DMS153 treated with DMSO at 0.1 percent for 48 hours (cell line): ENCODE measurements at regions not wholly inside any gene's neighbourhood (a gene's known extent, or its start where the extent isn't known, plus 50 kb on each side); places are given as distances from the start of the nearest gene placed in this dataset.

Experiments
- DNase-seq: peaks from one replicate; lab custom pipeline; 2025; ENCODE audit not compliant: unreplicated experiment; lab: John Stamatoyannopoulos, UW

- DNase-seq: no peak
Observed at GRCh38 chr13:32905063-32905863, 111.0 kb upstream of the KL start.

DNA sequence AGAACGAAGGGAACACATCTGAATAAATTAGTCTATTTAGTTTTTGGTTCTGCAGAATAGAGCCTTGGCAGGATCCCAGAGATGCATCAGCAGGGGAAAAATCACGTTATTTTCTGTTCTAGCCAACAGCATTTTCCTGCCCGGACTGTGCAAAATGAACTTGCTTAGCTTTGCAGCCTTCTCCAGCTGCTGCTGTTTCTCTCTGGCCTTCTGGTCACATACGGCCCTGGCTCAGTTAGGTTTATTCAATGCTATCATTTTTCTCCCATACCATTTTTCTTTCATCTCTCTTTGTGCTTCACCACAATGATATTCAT lies 110.4 kb upstream of the KL start:
- no peak for DNase-seq

DNA sequence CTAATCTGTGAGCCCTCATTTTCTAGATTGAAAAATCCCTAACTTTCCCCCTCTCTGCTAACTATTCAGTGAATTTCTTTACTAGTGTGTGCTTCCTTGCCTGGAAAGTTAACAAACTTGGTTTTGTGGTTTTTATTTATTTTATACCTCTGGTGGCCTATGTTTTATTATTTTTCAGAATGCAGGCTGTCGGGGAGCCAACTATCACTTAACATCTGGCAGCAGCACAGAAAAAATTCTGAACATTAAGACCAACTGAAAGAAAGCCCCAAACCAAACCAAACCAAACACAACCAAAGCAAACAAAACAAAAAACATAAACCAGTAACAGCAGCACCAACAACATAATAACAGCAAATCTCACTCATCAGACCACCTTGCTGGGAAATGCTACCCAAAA lies 109.0 kb upstream of the KL start:
- DNase-seq: no peak

- DNase-seq: no peak
Observed at GRCh38 chr13:32910530-32910929, 105.7 kb upstream of the KL start.

GRCh38 chr13:32911506-32911905 lies 104.7 kb upstream of the KL start:
- peak; percentile 43 for DNase-seq

DNA sequence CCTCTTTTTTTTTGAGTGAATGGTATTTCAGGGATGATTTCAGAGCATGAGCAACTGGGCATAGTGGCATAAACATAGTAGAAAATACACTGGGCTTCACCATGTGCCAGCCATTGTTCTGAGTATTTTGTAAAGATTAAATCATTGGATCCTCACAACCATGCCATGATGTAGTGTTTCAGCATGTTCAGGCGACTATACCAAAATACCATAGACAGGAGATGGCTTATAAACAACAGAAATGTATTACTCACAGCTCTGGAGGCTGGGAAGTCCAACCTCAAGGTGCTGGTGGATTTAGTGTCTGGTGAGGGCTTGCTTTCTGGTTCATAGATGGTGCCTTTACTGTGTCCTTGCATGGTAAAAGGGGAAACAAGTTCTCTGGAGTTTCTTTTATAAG lies 101.5 kb upstream of the KL start:
- DNase-seq: no peak

DNA sequence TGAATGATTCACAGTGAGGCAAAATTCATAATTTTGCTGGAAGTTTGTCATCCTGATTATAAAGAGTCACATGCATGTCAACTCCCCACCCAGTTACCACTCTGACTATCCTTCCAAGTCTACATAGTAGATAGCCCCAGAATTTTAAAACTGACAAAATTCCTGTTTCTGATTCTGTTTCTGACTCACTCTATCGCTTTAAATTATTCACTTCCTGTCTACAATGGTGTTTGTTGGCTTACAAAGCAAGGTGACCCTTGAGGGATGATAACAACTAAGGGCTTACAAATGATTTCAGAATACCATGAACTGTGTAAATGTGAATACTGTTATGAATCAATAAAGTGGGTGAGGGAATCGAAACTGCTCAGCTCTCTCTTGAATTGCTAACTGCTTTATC lies 98.7 kb upstream of the KL start:
- DNase-seq: no peak

DNA sequence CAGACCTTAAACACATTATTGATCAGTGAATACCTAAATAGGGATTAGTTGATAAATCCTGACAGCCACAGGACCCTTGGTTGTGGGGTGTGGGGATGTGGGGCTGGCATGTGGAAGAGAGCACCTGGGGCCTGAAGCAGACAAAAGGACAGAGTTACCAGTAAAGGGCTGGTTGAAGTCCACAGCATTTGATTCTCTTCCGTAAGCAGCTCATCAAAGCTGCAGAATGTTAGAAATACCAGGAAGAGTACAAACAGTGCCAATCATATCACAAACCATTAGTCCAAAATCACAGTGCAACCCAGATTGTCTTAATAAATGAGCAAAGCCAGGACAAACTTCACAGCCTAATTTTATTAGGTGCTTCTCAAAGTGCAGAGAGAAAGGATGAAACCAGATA lies 92.5 kb upstream of the KL start:
- no peak for DNase-seq

- DNase-seq: no peak
Observed at GRCh38 chr13:32924886-32925285, 91.3 kb upstream of the KL start.

DNA sequence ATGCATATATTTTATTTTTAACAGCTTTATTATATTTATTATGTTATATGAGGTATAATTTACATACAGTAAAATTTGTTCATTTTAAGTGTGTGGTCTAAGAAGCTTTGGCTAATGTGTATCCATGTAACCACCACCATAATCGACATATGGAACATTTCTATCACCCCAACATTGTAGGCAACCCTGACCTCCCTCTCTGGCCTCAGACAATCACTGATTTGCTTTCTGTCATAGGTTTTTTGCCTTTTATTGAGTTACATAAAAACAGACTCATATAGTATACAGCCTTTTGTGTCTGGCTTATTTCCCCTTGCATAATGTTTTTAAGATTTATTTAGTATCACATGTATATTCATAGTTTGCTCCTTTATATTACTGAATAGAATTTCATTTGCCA lies 90.7 kb upstream of the KL start:
- DNase-seq: no peak

- no peak for DNase-seq
Observed at GRCh38 chr13:32932376-32932775, 83.8 kb upstream of the KL start.

GRCh38 chr13:32936716-32937115 lies 79.5 kb upstream of the KL start:
- no peak for DNase-seq

GRCh38 chr13:32938314-32938713 lies 77.9 kb upstream of the KL start:
- DNase-seq: no peak

DNA sequence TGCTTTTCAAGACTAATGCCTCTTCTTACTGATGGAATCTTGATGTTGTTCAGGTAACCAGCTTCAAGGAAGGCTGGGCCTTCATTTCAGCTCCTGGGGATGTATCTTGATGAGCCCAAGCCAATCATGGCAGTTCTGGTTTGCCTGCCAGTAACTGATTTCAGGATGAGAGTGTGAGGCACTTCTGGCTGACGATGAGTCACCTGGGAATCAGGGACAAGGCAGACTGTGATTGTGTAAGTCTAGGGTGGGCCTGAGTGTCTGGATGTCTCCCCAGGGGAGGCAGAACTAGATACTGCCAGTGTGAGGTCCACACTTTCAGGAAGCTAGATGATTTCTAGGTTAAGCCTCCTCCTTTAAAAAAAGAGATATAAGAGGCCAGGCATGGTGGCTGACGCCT lies 77.3 kb upstream of the KL start:
- no peak for DNase-seq

DNA sequence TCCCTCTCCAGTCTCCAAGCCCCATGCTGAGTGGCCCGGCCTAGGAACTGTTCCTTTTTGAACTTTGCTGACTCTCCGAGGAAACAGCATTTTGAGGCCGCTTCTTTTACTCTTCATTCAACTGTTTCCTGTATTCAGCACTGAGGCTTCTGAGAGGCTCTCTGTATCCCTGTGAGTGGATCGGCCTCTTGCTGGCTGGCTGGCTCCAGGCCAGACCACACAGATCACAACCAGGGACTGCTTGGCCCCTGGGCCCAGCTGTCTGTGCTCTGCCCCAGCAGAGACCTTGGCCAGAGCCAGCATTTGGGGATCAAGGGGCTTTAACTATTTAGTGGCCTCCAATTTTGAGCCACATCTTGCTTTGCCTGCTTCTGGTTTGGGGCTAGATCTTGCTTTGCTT lies 75.6 kb upstream of the KL start:
- DNase-seq: peak; percentile 18

DNA sequence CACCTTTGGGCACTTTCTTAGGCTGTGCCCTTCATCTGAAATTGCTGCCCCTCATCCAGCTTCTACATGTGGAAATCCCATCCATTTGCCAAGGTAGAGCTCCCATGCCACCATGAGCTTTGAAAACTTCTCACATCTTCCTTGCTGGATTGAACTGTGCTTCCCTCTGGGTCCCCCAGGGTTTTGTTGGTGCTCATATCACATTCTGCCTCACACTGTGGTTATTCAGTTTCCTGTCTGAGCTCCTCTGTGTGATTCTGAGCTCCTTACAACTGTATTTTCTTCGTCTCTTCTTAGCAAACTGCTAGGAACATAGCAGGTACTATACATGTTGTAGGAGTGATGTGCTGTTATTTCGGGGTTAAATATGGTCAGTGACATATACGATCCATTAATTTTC lies 74.9 kb upstream of the KL start:
- no peak for DNase-seq

GRCh38 chr13:32946558-32946957 lies 69.7 kb upstream of the KL start:
- DNase-seq: no peak

DNA sequence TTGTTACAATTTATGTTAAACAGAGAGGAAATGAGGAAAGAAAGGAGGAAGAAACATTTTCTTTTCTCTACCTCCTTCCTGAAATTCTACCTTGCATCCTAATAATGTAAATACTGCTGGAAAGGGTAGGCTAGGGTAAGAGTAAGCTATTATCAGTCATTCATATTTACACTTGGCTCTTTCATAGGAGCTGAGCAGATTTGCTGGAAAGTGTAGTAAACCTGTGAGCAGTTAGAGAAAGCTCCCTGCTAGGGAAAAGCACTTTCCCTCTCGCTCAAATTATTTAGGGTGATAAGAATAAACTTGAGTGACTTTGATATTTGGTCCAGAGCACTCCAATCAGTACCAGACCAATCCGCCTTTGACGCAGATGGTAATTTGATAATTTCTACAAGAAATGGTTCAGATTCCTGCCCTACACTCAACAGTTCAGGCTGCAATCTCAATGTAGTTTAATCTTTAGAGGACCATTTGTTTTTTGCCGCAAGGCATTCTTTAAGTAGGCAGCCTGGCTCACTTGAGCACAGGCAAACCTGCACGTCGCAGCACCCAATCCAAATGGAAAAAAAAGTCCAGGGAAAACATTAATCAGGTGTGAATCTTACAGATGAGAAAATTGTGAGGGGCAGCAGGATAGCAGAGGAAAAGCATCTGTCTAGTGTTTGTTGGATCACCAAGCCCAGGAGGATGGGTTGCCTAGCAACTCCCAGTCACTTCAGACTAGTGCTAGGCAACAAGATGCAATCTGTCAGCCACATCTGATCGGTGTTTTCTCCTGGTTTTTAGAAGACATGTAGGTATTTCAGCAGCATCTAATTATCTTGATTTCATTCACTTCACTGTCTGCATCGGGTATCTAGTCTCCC lies 68.6 kb upstream of the KL start:
- DNase-seq: peak; percentile 69

DNA sequence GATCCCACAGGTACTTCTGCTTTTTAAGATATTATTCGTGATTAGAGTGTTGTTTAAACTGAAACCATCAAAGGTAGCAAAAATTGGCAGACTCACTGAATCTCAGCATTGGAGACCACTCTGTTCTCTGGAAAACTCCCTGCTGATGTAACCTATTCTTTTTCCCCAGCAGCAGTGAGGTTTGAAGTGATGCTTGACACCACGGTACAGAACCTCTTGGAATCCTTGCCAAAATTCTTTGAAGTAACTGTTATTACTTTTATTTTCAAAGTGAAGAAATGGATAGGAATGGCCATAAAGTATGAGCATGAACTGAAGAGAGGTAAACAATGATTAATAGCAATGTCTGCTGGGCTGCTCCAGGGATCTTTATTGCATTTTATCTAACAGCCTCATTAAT lies 66.4 kb upstream of the KL start:
- no peak for DNase-seq

DNA sequence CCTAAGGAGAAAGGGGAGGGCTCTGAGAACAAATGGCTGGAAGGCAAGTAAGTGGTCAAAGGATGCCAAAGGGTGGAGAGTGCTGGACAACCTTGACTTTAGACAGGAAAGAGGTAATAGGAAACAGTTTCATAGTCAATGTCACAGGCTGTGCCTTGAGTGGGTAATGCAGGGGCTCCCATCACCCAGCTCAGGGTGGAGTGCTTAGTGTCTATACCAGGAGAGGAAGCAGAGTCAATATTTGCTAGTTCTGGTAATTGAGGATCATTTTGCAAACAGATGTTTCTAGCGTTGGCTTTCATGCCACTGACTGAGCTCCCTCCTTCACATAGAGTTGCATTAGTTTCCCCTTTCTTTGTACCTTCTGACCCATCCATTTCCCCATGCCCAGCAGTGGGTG lies 64.6 kb upstream of the KL start:
- peak; percentile 74 for DNase-seq

DNA sequence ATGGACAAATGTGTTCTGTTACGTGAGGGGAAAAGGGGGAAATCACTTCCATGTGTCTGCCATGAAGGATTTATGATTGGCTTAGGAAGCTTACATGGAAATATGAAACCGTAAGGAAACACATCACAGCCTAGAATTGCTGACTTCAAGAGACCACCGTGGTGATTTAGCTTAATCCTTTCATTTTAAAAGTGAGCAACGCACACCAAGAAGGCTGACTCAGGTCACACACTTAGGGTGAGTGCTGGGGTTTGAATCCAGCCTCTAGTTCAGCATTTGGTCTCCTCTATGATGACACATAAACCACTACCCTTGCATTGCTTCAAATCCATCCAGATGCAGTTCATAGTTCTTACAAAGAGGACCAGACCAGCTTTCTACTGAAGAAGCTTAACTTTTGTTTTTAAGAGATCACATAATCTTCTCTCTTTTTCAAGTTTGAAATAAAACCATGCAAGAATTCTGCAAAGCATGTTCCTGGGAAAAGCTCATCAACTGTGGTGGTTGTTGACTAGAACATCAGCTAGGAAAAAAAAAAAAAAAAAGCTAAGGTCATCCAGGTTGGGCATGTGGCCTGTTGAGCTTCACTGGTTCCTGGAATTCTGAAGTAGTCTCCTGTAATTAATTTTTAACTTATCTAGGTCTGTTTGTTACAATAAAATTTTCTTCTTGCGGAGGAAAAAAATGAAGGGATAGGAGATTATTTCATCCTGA lies 60.2 kb upstream of the KL start:
- DNase-seq: no peak

GRCh38 chr13:32956595-32956933 lies 59.7 kb upstream of the KL start:
- no peak for DNase-seq
